Suprapubic skin (tissue), 3 donors: ENCODE measurements at regions not wholly inside any gene's neighbourhood (a gene's known extent, or its start where the extent isn't known, plus 50 kb on each side); places are given as distances from the start of the nearest gene placed in this dataset.

ENCODE experiments used
- EP300 ChIP-seq: sonication (generic); formaldehyde crosslinking; IDR thresholded peaks from one replicate; pipeline ENCODE4 v1.6.1; 2017; ENCODE audit warnings: antibody characterized with exemption
- POLR2A ChIP-seq, 2 donors: fragments of 450-650 bp; IDR thresholded peaks; one replicate each; pipeline ENCODE4 v1.6.1; 2017; ENCODE audit warnings: antibody characterized with exemption in 2 of 2, mild to moderate bottlenecking in 2 of 2, moderate library complexity in 2 of 2
- TF ChIP-seq, protein P1 (sequence below), 2 donors: fragments of 200-600 bp in 1 of 2; fragments of 450-650 bp in 1 of 2; sonication (generic) in 1 of 2; IDR thresholded peaks; one replicate each; pipeline ENCODE4 v1.5.1; 2016 to 2019; ENCODE audit warnings: antibody characterized with exemption in 2 of 2, mild to moderate bottlenecking in 1 of 2, moderate library complexity in 1 of 2

DNA sequence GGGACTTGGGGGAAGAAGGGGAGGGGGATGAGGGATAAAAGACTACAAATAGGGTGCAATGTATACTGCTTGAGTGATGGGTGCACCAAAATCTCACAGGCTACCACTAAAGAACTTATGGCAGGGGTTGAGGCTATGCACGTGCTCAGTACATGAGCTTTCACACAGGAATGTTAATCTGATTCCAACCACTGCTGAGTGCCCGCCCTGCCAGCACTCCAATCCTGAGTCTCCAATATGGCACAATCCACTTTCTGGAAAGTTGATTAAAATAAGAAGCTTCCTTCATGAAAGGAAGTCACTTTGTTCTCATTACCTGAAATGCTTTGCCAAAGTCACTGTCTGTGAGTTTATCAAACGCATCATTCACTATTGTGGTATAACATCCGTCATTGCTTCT is 463.0 kb downstream of the IRS2 start:
- TF ChIP-seq, protein P1, sequence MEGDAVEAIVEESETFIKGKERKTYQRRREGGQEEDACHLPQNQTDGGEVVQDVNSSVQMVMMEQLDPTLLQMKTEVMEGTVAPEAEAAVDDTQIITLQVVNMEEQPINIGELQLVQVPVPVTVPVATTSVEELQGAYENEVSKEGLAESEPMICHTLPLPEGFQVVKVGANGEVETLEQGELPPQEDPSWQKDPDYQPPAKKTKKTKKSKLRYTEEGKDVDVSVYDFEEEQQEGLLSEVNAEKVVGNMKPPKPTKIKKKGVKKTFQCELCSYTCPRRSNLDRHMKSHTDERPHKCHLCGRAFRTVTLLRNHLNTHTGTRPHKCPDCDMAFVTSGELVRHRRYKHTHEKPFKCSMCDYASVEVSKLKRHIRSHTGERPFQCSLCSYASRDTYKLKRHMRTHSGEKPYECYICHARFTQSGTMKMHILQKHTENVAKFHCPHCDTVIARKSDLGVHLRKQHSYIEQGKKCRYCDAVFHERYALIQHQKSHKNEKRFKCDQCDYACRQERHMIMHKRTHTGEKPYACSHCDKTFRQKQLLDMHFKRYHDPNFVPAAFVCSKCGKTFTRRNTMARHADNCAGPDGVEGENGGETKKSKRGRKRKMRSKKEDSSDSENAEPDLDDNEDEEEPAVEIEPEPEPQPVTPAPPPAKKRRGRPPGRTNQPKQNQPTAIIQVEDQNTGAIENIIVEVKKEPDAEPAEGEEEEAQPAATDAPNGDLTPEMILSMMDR (IDR thresholded peaks at IDR 0.05) = no peak
- TF ChIP-seq POLR2A (IDR thresholded peaks at IDR 0.05) (no peak), EP300 (no peak)
